ENCODE measurements at regions not wholly inside any gene's neighbourhood (a gene's known extent, or its start where the extent isn't known, plus 50 kb on each side); places are given as distances from the start of the nearest gene placed in this dataset.

GRCh38 chr1:164953098-164953497, 394.1 kb downstream of the PBX1 start:
- Histone ChIP-seq H3K36me3 (ENCODE audit: control insufficient read depth in 2 of 3, insufficient read depth in 3 of 3, low read length in 3 of 3) (no peaks in the 10 kb centered on the region), H3K27me3 (ENCODE audit: control insufficient read depth, insufficient read depth, low read length) (no peaks in the 10 kb centered on the region), H3K9me3 (ENCODE audit: control insufficient read depth in 2 of 3, insufficient read depth in 1 of 3, low read length in 3 of 3) (peaks cover 0 to 5% (median 0%) of the 10 kb centered on the region in 3 donors), H3K4me3 (ENCODE audit: low read length in 3 of 3) (no peak overlapping the region), H3K27ac (ENCODE audit: low read depth in 2 of 2, low read length in 2 of 2) (no peak overlapping the region), H3K9ac (ENCODE audit: low read length in 3 of 3) (no peak overlapping the region), H3K4me1 (ENCODE audit: control insufficient read depth in 2 of 3, insufficient read depth in 2 of 3, low read depth in 1 of 3, low read length in 3 of 3) (no peaks in the 10 kb centered on the region)
- no peak for FAIRE-seq
- intact Hi-C loops (cut with DNase I), result no loop called here
- peak; percentile 25 for TF ChIP-seq CTCF (IDR thresholded peaks at IDR 0.05; ENCODE audit: borderline replicate concordance, extremely low read depth, insufficient read depth)
- peak in 1 of 5 donors; percentile 42 for DNase-seq

- FAIRE-seq, result no peak
- peak in 2 of 5 donors; percentile 32 to 53 for DNase-seq
These were observed 392.5 kb downstream of the PBX1 start for GRCh38 chr1:164951508-164951907.

GRCh38 chr1:164950541-164950986, 391.6 kb downstream of the PBX1 start:
- Histone ChIP-seq H3K36me3 (ENCODE audit: control insufficient read depth in 2 of 3, insufficient read depth in 3 of 3, low read length in 3 of 3) (no peaks in the 10 kb centered on the region), H3K4me3 (ENCODE audit: low read length in 3 of 3) (no peak overlapping the region), H3K9ac (ENCODE audit: low read length in 3 of 3) (no peak overlapping the region), H3K27ac (ENCODE audit: low read depth in 2 of 2, low read length in 2 of 2) (no peak overlapping the region), H3K4me1 (ENCODE audit: control insufficient read depth in 2 of 3, insufficient read depth in 2 of 3, low read depth in 1 of 3, low read length in 3 of 3) (no peaks in the 10 kb centered on the region), H3K9me3 (ENCODE audit: control insufficient read depth in 2 of 3, insufficient read depth in 1 of 3, low read length in 3 of 3) (peaks cover 0 to 11% (median 3%) of the 10 kb centered on the region in 3 donors), H3K27me3 (ENCODE audit: control insufficient read depth, insufficient read depth, low read length) (no peaks in the 10 kb centered on the region)
- FAIRE-seq (no peak), DNase-seq (peak in 1 of 5 donors; percentile 56)
- intact Hi-C loops (cut with DNase I), result no loop called here
- no peak for TF ChIP-seq CTCF (IDR thresholded peaks at IDR 0.05; ENCODE audit: borderline replicate concordance, extremely low read depth, insufficient read depth)

More at GRCh38 chr1:164951508-164951907, 392.5 kb downstream of the PBX1 start:
- H3K9ac ChIP-seq (ENCODE audit: low read length in 3 of 3), result no peak overlapping the region
- no peak overlapping the region for H3K27ac ChIP-seq (ENCODE audit: low read depth in 2 of 2, low read length in 2 of 2)
- no peaks in the 10 kb centered on the region for H3K36me3 ChIP-seq (ENCODE audit: control insufficient read depth in 2 of 3, insufficient read depth in 3 of 3, low read length in 3 of 3)
- TF ChIP-seq CTCF (IDR thresholded peaks at IDR 0.05; ENCODE audit: borderline replicate concordance, extremely low read depth, insufficient read depth), result no peak
- no peak overlapping the region for H3K4me3 ChIP-seq (ENCODE audit: low read length in 3 of 3)
- no peaks in the 10 kb centered on the region for H3K27me3 ChIP-seq (ENCODE audit: control insufficient read depth, insufficient read depth, low read length)
- no peaks in the 10 kb centered on the region for H3K4me1 ChIP-seq (ENCODE audit: control insufficient read depth in 2 of 3, insufficient read depth in 2 of 3, low read depth in 1 of 3, low read length in 3 of 3)
- peaks cover 0 to 11% (median 3%) of the 10 kb centered on the region in 3 donors for H3K9me3 ChIP-seq (ENCODE audit: control insufficient read depth in 2 of 3, insufficient read depth in 1 of 3, low read length in 3 of 3)
- intact Hi-C loops (cut with DNase I), result no loop called here
